GM13977 (cell line): ENCODE measurements at regions not wholly inside any gene's neighbourhood (a gene's known extent, or its start where the extent isn't known, plus 50 kb on each side); places are given as distances from the start of the nearest gene placed in this dataset.

ENCODE experiments used
- DNase-seq: peaks from one replicate; pipeline ENCODE4 v3.0.0; 2012; ENCODE audit warnings: low spot score
- CTCF ChIP-seq: IDR thresholded peaks from 2 replicates; pipeline ENCODE4 v1.5.1; 2012; ENCODE audit warnings: mild to moderate bottlenecking, control low read depth; ENCODE audit not compliant: insufficient read depth; ENCODE audit errors: extremely low read depth, missing control alignments
- in situ Hi-C: fragments of 300-500 bp; cut with MboI; formaldehyde crosslinking; loops from one replicate; pipeline ENCODE4 v1.12.0; 2022; ENCODE audit warnings: low sequenced_read_pairs, low pct_unique_long_range_greater_than_20kb, mixed read lengths, inconsistent platforms; ENCODE audit not compliant: unreplicated experiment

GRCh38 chr7:79529214-79529880, 75.9 kb upstream of the MAGI2 start:
- no peak for TF ChIP-seq CTCF
- no peak for DNase-seq
- in situ Hi-C loops, result no loop called here

GRCh38 chr7:79528421-79528820, 75.0 kb upstream of the MAGI2 start:
- TF ChIP-seq CTCF, result no peak
- DNase-seq, result no peak

GRCh38 chr7:79524048-79524447, 70.6 kb upstream of the MAGI2 start:
- TF ChIP-seq CTCF, result no peak
- no peak for DNase-seq
- in situ Hi-C loops, result no loop called here

More at GRCh38 chr7:79528421-79528820, 75.0 kb upstream of the MAGI2 start:
- in situ Hi-C loops, result no loop called here

GRCh38 chr7:79523436-79523835, 70.0 kb upstream of the MAGI2 start:
- no peak for DNase-seq
- no peak for TF ChIP-seq CTCF
- in situ Hi-C loops, result no loop called here

- no peak for DNase-seq
- no peak for TF ChIP-seq CTCF
- in situ Hi-C loops, result no loop called here
Measured at GRCh38 chr7:79520543-79520942, 67.1 kb upstream of the MAGI2 start.

- in situ Hi-C loops, result no loop called here
- no peak for DNase-seq
- no peak for TF ChIP-seq CTCF
Measured at GRCh38 chr7:79515358-79515757, 61.9 kb upstream of the MAGI2 start.
